ENCODE measurements at regions not wholly inside any gene's neighbourhood (a gene's known extent, or its start where the extent isn't known, plus 50 kb on each side); places are given as distances from the start of the nearest gene placed in this dataset.

GRCh38 chr11:95443386-95443785 lies 212.4 kb upstream of the SESN3 start:
- no peak overlapping the region for H2BK5ac ChIP-seq (ENCODE audit: low read length)
- DNase-seq, result no peak
- H3K79me2 ChIP-seq (ENCODE audit: control insufficient read depth, insufficient read depth, low read length), result no peaks in the 10 kb centered on the region
- no peak overlapping the region for H2AK5ac ChIP-seq (ENCODE audit: low read length)
- no CpG with 5 or more reads among the region's 5 CpGs for WGBS (ENCODE audit: extremely low coverage, insufficient coverage, low lambda C conversion rate)
- no peaks in the 10 kb centered on the region for H3K4me1 ChIP-seq (ENCODE audit: control insufficient read depth, low read depth, low read length)
- H3K79me1 ChIP-seq (ENCODE audit: low read length), result no peaks in the 10 kb centered on the region
- no peak overlapping the region for H3K9ac ChIP-seq (ENCODE audit: low read length)
- H2BK120ac ChIP-seq (ENCODE audit: low read depth, low read length), result no peak overlapping the region
- H3K4me2 ChIP-seq (ENCODE audit: low read length), result no peak overlapping the region
- H3K18ac ChIP-seq (ENCODE audit: low read length), result no peak overlapping the region
- H3K4ac ChIP-seq (ENCODE audit: low read depth, low read length), result no peak overlapping the region
- no peak overlapping the region for H3K27ac ChIP-seq (ENCODE audit: low read depth, low read length)
- H3K23ac ChIP-seq (ENCODE audit: low read length), result no peak overlapping the region
- no peak overlapping the region for H4K8ac ChIP-seq (ENCODE audit: low read depth, low read length)
- H3K4me3 ChIP-seq (ENCODE audit: low read length), result no peak overlapping the region
- H3K56ac ChIP-seq (ENCODE audit: low read length), result no peak overlapping the region
- H3K27me3 ChIP-seq (ENCODE audit: insufficient read depth, low read length, poor library complexity), result peaks cover 2% of the 10 kb centered on the region
- H4K5ac ChIP-seq (ENCODE audit: low read length), result no peak overlapping the region
- no peaks in the 10 kb centered on the region for H3K36me3 ChIP-seq (ENCODE audit: control insufficient read depth, insufficient read depth, low read length)
- no peak overlapping the region for H2BK15ac ChIP-seq (replicated peaks; ENCODE audit: low read depth)

DNA sequence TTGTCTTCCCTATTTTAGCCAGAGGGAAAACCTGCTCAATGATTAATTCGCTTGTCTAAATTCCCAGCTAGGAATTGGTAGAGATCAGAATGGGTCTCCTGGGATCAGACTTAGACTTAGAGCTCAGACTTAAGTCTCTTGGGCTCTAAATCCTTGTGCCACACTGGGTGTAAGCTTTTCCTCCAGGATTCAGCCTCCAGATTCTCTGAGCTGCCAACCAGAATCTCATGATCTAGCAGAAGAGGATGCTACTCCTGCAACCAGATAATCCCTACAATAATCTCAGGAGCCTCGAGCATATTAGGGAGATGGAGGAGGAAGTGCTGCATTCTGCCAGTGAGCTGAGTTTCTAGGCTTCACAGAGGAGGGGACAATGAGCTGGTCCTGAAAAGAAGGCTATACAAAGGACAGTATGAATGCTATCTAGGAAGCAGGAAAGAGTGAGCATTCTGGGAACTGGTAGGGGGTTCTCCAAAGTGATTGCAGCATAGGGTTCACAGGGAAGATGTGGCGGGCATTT lies 211.6 kb upstream of the SESN3 start:
- no peak overlapping the region for H3K56ac ChIP-seq (ENCODE audit: low read length)
- no peak overlapping the region for H2BK15ac ChIP-seq (replicated peaks; ENCODE audit: low read depth)
- no peak overlapping the region for H3K4me3 ChIP-seq (ENCODE audit: low read length)
- DNase-seq, result no peak
- H2BK5ac ChIP-seq (ENCODE audit: low read length), result no peak overlapping the region
- no peaks in the 10 kb centered on the region for H3K79me2 ChIP-seq (ENCODE audit: control insufficient read depth, insufficient read depth, low read length)
- no peak overlapping the region for H2AK5ac ChIP-seq (ENCODE audit: low read length)
- no peak overlapping the region for H3K18ac ChIP-seq (ENCODE audit: low read length)
- H4K8ac ChIP-seq (ENCODE audit: low read depth, low read length), result no peak overlapping the region
- no peaks in the 10 kb centered on the region for H3K4me1 ChIP-seq (ENCODE audit: control insufficient read depth, low read depth, low read length)
- H4K5ac ChIP-seq (ENCODE audit: low read length), result no peak overlapping the region
- H3K27me3 ChIP-seq (ENCODE audit: insufficient read depth, low read length, poor library complexity), result peaks cover 2% of the 10 kb centered on the region
- H3K36me3 ChIP-seq (ENCODE audit: control insufficient read depth, insufficient read depth, low read length), result no peaks in the 10 kb centered on the region
- no peak overlapping the region for H3K27ac ChIP-seq (ENCODE audit: low read depth, low read length)
- H3K9ac ChIP-seq (ENCODE audit: low read length), result no peak overlapping the region
- H2BK120ac ChIP-seq (ENCODE audit: low read depth, low read length), result no peak overlapping the region
- H3K4ac ChIP-seq (ENCODE audit: low read depth, low read length), result no peak overlapping the region
- WGBS (ENCODE audit: extremely low coverage, insufficient coverage, low lambda C conversion rate), result no CpG with 5 or more reads among the region's 3 CpGs
- H3K23ac ChIP-seq (ENCODE audit: low read length), result no peak overlapping the region
- H3K4me2 ChIP-seq (ENCODE audit: low read length), result no peak overlapping the region
- no peaks in the 10 kb centered on the region for H3K79me1 ChIP-seq (ENCODE audit: low read length)

DNA sequence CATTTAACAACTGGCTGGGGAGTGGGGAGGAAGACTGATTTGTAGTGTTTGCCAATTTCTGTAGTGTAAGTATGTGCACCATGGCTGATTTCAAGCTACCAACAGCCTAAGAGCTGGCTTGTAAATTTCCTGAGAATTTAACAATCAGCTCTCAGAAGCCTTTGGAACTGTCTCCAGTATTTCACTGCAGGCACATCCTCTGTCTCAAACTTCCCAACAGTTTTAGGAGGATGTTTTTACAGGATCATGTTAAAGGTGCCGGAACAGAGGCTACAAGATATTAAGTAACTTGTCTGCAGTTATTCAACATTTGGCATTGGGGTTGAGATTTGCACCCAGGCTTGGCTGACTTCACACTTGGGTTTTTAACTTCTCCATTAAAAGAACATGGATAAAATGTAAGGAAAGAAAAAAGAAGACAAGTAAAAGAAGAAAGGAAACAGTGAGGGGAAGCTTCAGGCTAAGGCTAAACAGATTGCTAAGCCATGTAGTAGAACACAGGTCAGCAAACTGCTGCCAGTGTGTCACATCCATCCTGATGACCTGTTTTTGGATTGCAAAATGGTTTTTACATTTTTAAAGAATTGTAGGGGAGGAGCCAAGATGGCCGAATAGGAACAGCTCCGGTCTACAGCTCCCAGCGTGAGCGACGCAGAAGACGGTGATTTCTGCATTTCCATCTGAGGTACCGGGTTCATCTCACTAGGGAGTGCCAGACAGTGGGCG lies 204.8 kb upstream of the SESN3 start:
- H2BK5ac ChIP-seq (ENCODE audit: low read length), result no peak overlapping the region
- no peak overlapping the region for H4K5ac ChIP-seq (ENCODE audit: low read length)
- H3K4me3 ChIP-seq (ENCODE audit: low read length), result no peak overlapping the region
- no peak overlapping the region for H3K9ac ChIP-seq (ENCODE audit: low read length)
- no peak overlapping the region for H3K4ac ChIP-seq (ENCODE audit: low read depth, low read length)
- no peak overlapping the region for H3K23ac ChIP-seq (ENCODE audit: low read length)
- H2BK15ac ChIP-seq (replicated peaks; ENCODE audit: low read depth), result no peak overlapping the region
- no peaks in the 10 kb centered on the region for H3K27me3 ChIP-seq (ENCODE audit: insufficient read depth, low read length, poor library complexity)
- H3K4me1 ChIP-seq (ENCODE audit: control insufficient read depth, low read depth, low read length), result no peaks in the 10 kb centered on the region
- H3K79me2 ChIP-seq (ENCODE audit: control insufficient read depth, insufficient read depth, low read length), result no peaks in the 10 kb centered on the region
- no CpG with 5 or more reads among the region's 9 CpGs for WGBS (ENCODE audit: extremely low coverage, insufficient coverage, low lambda C conversion rate)
- no peaks in the 10 kb centered on the region for H3K79me1 ChIP-seq (ENCODE audit: low read length)
- no peak overlapping the region for H4K8ac ChIP-seq (ENCODE audit: low read depth, low read length)
- no peak overlapping the region for H3K27ac ChIP-seq (ENCODE audit: low read depth, low read length)
- peak overlapping the region; percentile 66 for H3K18ac ChIP-seq (ENCODE audit: low read length)
- no peak overlapping the region for H3K4me2 ChIP-seq (ENCODE audit: low read length)
- no peak overlapping the region for H2BK120ac ChIP-seq (ENCODE audit: low read depth, low read length)
- DNase-seq, result no peak
- no peak overlapping the region for H3K56ac ChIP-seq (ENCODE audit: low read length)
- no peak overlapping the region for H2AK5ac ChIP-seq (ENCODE audit: low read length)
- no peaks in the 10 kb centered on the region for H3K36me3 ChIP-seq (ENCODE audit: control insufficient read depth, insufficient read depth, low read length)

- Histone ChIP-seq H2AK5ac (ENCODE audit: low read length) (no peak overlapping the region), H4K8ac (ENCODE audit: low read depth, low read length) (no peak overlapping the region), H2BK120ac (ENCODE audit: low read depth, low read length) (no peak overlapping the region), H2BK15ac (replicated peaks; ENCODE audit: low read depth) (no peak overlapping the region), H3K4me2 (ENCODE audit: low read length) (no peak overlapping the region), H2BK5ac (ENCODE audit: low read length) (no peak overlapping the region), H3K27me3 (ENCODE audit: insufficient read depth, low read length, poor library complexity) (no peaks in the 10 kb centered on the region), H3K56ac (ENCODE audit: low read length) (no peak overlapping the region), H3K4me1 (ENCODE audit: control insufficient read depth, low read depth, low read length) (no peaks in the 10 kb centered on the region), H3K18ac (ENCODE audit: low read length) (no peak overlapping the region), H3K79me2 (ENCODE audit: control insufficient read depth, insufficient read depth, low read length) (no peaks in the 10 kb centered on the region), H3K9ac (ENCODE audit: low read length) (no peak overlapping the region), H3K36me3 (ENCODE audit: control insufficient read depth, insufficient read depth, low read length) (no peaks in the 10 kb centered on the region), H3K4ac (ENCODE audit: low read depth, low read length) (no peak overlapping the region), H3K79me1 (ENCODE audit: low read length) (no peaks in the 10 kb centered on the region), H3K27ac (ENCODE audit: low read depth, low read length) (no peak overlapping the region), H3K23ac (ENCODE audit: low read length) (no peak overlapping the region), H3K4me3 (ENCODE audit: low read length) (no peak overlapping the region), H4K5ac (ENCODE audit: low read length) (no peak overlapping the region)
- no CpG with 5 or more reads among the region's 3 CpGs for WGBS (ENCODE audit: extremely low coverage, insufficient coverage, low lambda C conversion rate)
- DNase-seq, result no peak
These were observed 204.2 kb upstream of the SESN3 start for GRCh38 chr11:95435192-95435591.

DNA sequence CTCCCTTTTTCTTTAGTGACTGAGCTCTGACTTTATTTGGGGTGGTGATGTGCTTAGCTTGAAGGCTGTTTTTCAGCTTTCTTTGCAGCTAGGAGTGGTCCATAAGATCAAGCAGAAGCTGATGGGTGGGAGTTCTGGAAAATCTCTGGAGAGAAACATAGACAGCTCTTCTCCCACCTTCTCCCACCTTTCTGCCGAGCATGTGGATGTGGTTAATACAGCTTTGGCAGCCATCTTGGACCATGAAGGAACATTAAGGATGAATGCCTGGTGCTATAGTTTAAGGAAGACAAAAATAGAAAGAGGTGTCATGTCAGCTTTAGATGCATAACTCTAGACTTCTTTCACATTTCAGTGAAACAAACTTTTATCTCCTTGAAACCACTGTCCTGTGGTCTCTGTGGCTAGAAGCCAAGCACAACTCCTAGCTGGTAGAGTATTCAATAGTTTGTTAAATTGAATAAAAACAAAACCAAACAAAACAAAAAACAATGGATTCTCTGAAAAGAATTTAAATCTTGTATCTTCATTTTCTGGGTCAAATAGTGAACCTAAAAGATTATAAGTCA lies 203.6 kb upstream of the SESN3 start:
- H3K27ac ChIP-seq (ENCODE audit: low read depth, low read length), result no peak overlapping the region
- DNase-seq, result no peak
- H2BK5ac ChIP-seq (ENCODE audit: low read length), result no peak overlapping the region
- no peak overlapping the region for H3K9ac ChIP-seq (ENCODE audit: low read length)
- no peak overlapping the region for H4K5ac ChIP-seq (ENCODE audit: low read length)
- no peaks in the 10 kb centered on the region for H3K79me1 ChIP-seq (ENCODE audit: low read length)
- no peak overlapping the region for H3K4me3 ChIP-seq (ENCODE audit: low read length)
- no peaks in the 10 kb centered on the region for H3K27me3 ChIP-seq (ENCODE audit: insufficient read depth, low read length, poor library complexity)
- H3K4ac ChIP-seq (ENCODE audit: low read depth, low read length), result no peak overlapping the region
- H3K23ac ChIP-seq (ENCODE audit: low read length), result no peak overlapping the region
- no peak overlapping the region for H2AK5ac ChIP-seq (ENCODE audit: low read length)
- H3K79me2 ChIP-seq (ENCODE audit: control insufficient read depth, insufficient read depth, low read length), result no peaks in the 10 kb centered on the region
- no peak overlapping the region for H3K18ac ChIP-seq (ENCODE audit: low read length)
- WGBS (ENCODE audit: extremely low coverage, insufficient coverage, low lambda C conversion rate), result no CpG with 5 or more reads among the region's 1 CpG
- no peak overlapping the region for H3K4me2 ChIP-seq (ENCODE audit: low read length)
- H3K36me3 ChIP-seq (ENCODE audit: control insufficient read depth, insufficient read depth, low read length), result no peaks in the 10 kb centered on the region
- no peak overlapping the region for H3K56ac ChIP-seq (ENCODE audit: low read length)
- H2BK120ac ChIP-seq (ENCODE audit: low read depth, low read length), result no peak overlapping the region
- H4K8ac ChIP-seq (ENCODE audit: low read depth, low read length), result no peak overlapping the region
- no peak overlapping the region for H2BK15ac ChIP-seq (replicated peaks; ENCODE audit: low read depth)
- H3K4me1 ChIP-seq (ENCODE audit: control insufficient read depth, low read depth, low read length), result no peaks in the 10 kb centered on the region

Data from mesendoderm (in vitro differentiated cells).